ENCODE measurements at regions not wholly inside any gene's neighbourhood (a gene's known extent, or its start where the extent isn't known, plus 50 kb on each side); places are given as distances from the start of the nearest gene placed in this dataset.

- Histone ChIP-seq H3K4me1 (ENCODE audit: control insufficient read depth, insufficient read depth, low read length) (no peaks in the 10 kb centered on the region), H3K36me3 (ENCODE audit: control insufficient read depth in 2 of 2, insufficient read depth in 2 of 2, low read length in 2 of 2) (no peaks in the 10 kb centered on the region), H3K4me3 (ENCODE audit: low read length in 2 of 2) (no peak overlapping the region), H3K27ac (ENCODE audit: low read length) (no peak overlapping the region), H3K9me3 (ENCODE audit: control insufficient read depth in 2 of 2, low read length in 2 of 2) (peaks cover 0 to 3% of the 10 kb centered on the region in 2 donors), H3K9ac (ENCODE audit: low read length in 2 of 2) (no peak overlapping the region), H3K27me3 (ENCODE audit: control insufficient read depth in 1 of 2, insufficient read depth in 2 of 2, low read length in 2 of 2) (no peaks in the 10 kb centered on the region)
These were observed 238.2 kb downstream of the TSN start for GRCh38 chr2:121993682-121994081.

DNA sequence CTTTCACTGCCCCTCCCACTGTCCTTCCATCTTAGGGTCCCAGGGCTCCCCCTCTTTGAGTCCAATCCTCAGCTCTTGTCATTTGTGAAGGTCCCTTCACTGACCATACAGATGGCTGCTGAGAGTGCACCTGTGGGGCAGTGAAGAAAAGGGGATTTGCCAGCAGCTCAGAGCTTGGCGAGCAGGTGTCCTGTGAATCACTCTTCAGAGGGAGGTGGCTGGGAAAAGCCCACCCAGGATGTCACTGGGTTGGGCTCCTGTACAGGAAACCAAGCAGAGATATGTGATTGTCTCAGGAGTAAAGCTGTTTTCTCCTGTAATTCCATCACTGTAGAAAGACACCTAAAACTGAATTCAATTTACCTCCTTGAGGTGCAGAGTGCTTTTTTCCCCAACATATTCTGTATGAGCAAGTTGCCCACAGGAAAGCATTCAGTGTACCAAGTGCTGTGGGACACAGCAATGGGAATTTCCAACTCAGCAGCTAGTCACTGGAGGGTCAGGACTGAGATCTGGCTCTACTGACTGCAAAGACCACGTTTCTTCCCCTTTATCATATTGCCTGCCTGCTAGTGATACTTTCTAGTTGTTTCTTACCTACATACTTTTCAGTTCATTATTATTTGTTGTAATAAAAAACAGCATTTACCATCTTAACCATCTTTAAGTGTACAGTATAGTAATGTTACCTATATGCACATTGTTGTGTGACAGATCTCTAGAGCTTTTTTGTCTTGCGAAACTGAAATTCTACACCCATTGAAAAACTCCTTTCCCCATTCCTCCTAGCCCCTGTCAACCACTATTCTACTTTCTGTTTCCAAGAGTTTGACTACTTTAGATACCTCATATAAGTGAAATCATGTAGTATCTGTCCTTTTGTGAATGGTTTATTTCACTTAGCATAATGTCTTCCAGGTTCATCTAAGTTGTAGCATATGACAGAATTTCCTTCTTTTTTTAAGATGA lies 239.1 kb downstream of the TSN start:
- Histone ChIP-seq H3K4me3 (ENCODE audit: low read length in 2 of 2) (no peak overlapping the region), H3K27me3 (ENCODE audit: control insufficient read depth in 1 of 2, insufficient read depth in 2 of 2, low read length in 2 of 2) (no peaks in the 10 kb centered on the region), H3K9ac (ENCODE audit: low read length in 2 of 2) (no peak overlapping the region), H3K9me3 (ENCODE audit: control insufficient read depth in 2 of 2, low read length in 2 of 2) (no peaks in the 10 kb centered on the region), H3K27ac (ENCODE audit: low read length) (no peak overlapping the region), H3K4me1 (ENCODE audit: control insufficient read depth, insufficient read depth, low read length) (peaks cover 3% of the 10 kb centered on the region), H3K36me3 (ENCODE audit: control insufficient read depth in 2 of 2, insufficient read depth in 2 of 2, low read length in 2 of 2) (no peaks in the 10 kb centered on the region)

DNA sequence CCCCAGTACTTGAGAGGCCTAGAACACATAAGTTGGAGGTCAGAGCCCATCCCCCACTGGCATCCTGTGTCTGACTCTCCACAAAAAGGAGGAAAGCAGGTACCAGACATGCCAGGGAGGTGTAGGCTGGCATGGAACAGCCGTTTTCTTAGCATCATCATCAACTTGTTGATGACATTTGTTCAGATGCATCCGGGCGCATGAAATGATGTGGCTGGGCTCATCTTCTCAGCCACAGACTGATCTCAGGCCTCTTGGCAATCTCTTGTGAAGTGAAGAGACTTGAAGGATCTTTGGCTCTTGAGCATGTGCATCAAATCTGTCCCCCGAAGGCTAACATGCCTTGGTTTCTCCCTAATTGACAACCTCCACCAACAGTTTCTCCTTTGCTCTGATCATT lies 243.3 kb downstream of the TSN start:
- Histone ChIP-seq H3K4me3 (ENCODE audit: low read length in 2 of 2) (no peak overlapping the region), H3K4me1 (ENCODE audit: control insufficient read depth, insufficient read depth, low read length) (peaks cover 3% of the 10 kb centered on the region), H3K9me3 (ENCODE audit: control insufficient read depth in 2 of 2, low read length in 2 of 2) (no peaks in the 10 kb centered on the region), H3K36me3 (ENCODE audit: control insufficient read depth in 2 of 2, insufficient read depth in 2 of 2, low read length in 2 of 2) (no peaks in the 10 kb centered on the region), H3K9ac (ENCODE audit: low read length in 2 of 2) (no peak overlapping the region), H3K27ac (ENCODE audit: low read length) (no peak overlapping the region), H3K27me3 (ENCODE audit: control insufficient read depth in 1 of 2, insufficient read depth in 2 of 2, low read length in 2 of 2) (no peaks in the 10 kb centered on the region)

- Histone ChIP-seq H3K36me3 (ENCODE audit: control insufficient read depth in 2 of 2, insufficient read depth in 2 of 2, low read length in 2 of 2) (no peaks in the 10 kb centered on the region), H3K4me3 (ENCODE audit: low read length in 2 of 2) (no peak overlapping the region), H3K9me3 (ENCODE audit: control insufficient read depth in 2 of 2, low read length in 2 of 2) (no peaks in the 10 kb centered on the region), H3K4me1 (ENCODE audit: control insufficient read depth, insufficient read depth, low read length) (peaks cover 3% of the 10 kb centered on the region), H3K9ac (ENCODE audit: low read length in 2 of 2) (no peak overlapping the region), H3K27ac (ENCODE audit: low read length) (no peak overlapping the region), H3K27me3 (ENCODE audit: control insufficient read depth in 1 of 2, insufficient read depth in 2 of 2, low read length in 2 of 2) (no peaks in the 10 kb centered on the region)
These were observed 243.8 kb downstream of the TSN start for GRCh38 chr2:121999264-121999663.

GRCh38 chr2:122000556-122001340 lies 245.3 kb downstream of the TSN start:
- Histone ChIP-seq H3K27ac (ENCODE audit: low read length) (no peak overlapping the region), H3K4me1 (ENCODE audit: control insufficient read depth, insufficient read depth, low read length) (peaks cover 3% of the 10 kb centered on the region), H3K36me3 (ENCODE audit: control insufficient read depth in 2 of 2, insufficient read depth in 2 of 2, low read length in 2 of 2) (no peaks in the 10 kb centered on the region), H3K9ac (ENCODE audit: low read length in 2 of 2) (no peak overlapping the region), H3K4me3 (ENCODE audit: low read length in 2 of 2) (no peak overlapping the region), H3K27me3 (ENCODE audit: control insufficient read depth in 1 of 2, insufficient read depth in 2 of 2, low read length in 2 of 2) (no peaks in the 10 kb centered on the region), H3K9me3 (ENCODE audit: control insufficient read depth in 2 of 2, low read length in 2 of 2) (no peaks in the 10 kb centered on the region)

- no peak overlapping the region for H3K4me3 ChIP-seq (ENCODE audit: low read length in 2 of 2)
- no peaks in the 10 kb centered on the region for H3K9me3 ChIP-seq (ENCODE audit: control insufficient read depth in 2 of 2, low read length in 2 of 2)
- H3K9ac ChIP-seq (ENCODE audit: low read length in 2 of 2) = no peak overlapping the region
- H3K4me1 ChIP-seq (ENCODE audit: control insufficient read depth, insufficient read depth, low read length) = peaks cover 3% of the 10 kb centered on the region
- no peaks in the 10 kb centered on the region for H3K27me3 ChIP-seq (ENCODE audit: control insufficient read depth in 1 of 2, insufficient read depth in 2 of 2, low read length in 2 of 2)
- no peak overlapping the region for H3K27ac ChIP-seq (ENCODE audit: low read length)
- H3K36me3 ChIP-seq (ENCODE audit: control insufficient read depth in 2 of 2, insufficient read depth in 2 of 2, low read length in 2 of 2) = no peaks in the 10 kb centered on the region
These were observed 246.0 kb downstream of the TSN start for GRCh38 chr2:122001441-122001874.

DNA sequence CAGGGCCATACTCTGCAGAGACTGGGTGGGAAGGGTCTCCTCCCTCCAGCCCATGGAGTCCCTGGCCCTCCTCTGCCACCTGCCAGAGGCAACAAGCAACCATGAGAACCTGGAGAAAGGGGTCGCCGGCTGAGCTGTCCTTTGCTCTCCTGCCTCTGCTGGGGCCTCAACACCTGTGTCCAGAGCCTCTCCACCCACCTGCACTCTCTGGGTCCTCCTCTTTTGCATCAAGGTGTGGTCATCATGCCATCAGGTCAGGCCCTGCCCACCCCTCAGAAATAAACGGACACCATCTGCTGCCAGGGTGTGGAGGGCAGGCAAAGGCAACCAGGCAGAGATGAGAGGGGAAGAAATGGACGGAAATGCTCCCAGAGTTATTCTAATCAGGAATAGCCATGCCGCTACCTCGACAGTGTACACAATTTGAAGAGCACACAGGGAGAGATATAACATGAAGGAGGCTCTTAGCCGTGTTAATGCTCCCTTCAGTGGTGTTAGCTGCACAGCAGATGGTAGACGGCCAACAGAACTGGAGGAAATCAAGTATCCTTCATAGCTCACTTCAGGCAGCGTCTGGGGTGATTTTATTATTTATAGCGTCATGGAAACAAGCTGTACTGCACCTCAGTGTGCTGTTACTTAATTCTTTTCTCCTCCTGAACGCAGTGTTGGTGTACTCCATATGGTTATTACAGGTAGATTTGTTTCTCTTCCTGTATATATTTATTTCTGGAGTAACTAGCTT lies 247.9 kb downstream of the TSN start:
- H3K9ac ChIP-seq (ENCODE audit: low read length in 2 of 2) = no peak overlapping the region
- H3K4me1 ChIP-seq (ENCODE audit: control insufficient read depth, insufficient read depth, low read length) = peaks cover 3% of the 10 kb centered on the region
- H3K27ac ChIP-seq (ENCODE audit: low read length) = no peak overlapping the region
- H3K27me3 ChIP-seq (ENCODE audit: control insufficient read depth in 1 of 2, insufficient read depth in 2 of 2, low read length in 2 of 2) = no peaks in the 10 kb centered on the region
- H3K36me3 ChIP-seq (ENCODE audit: control insufficient read depth in 2 of 2, insufficient read depth in 2 of 2, low read length in 2 of 2) = no peaks in the 10 kb centered on the region
- H3K4me3 ChIP-seq (ENCODE audit: low read length in 2 of 2) = no peak overlapping the region
- H3K9me3 ChIP-seq (ENCODE audit: control insufficient read depth in 2 of 2, low read length in 2 of 2) = no peaks in the 10 kb centered on the region

GRCh38 chr2:122007126-122007525 lies 251.7 kb downstream of the TSN start:
- H3K27ac ChIP-seq (ENCODE audit: low read length) = no peak overlapping the region
- H3K9ac ChIP-seq (ENCODE audit: low read length in 2 of 2) = no peak overlapping the region
- H3K9me3 ChIP-seq (ENCODE audit: control insufficient read depth in 2 of 2, low read length in 2 of 2) = no peaks in the 10 kb centered on the region
- H3K36me3 ChIP-seq (ENCODE audit: control insufficient read depth in 2 of 2, insufficient read depth in 2 of 2, low read length in 2 of 2) = no peaks in the 10 kb centered on the region
- no peaks in the 10 kb centered on the region for H3K4me1 ChIP-seq (ENCODE audit: control insufficient read depth, insufficient read depth, low read length)
- no peaks in the 10 kb centered on the region for H3K27me3 ChIP-seq (ENCODE audit: control insufficient read depth in 1 of 2, insufficient read depth in 2 of 2, low read length in 2 of 2)
- no peak overlapping the region for H3K4me3 ChIP-seq (ENCODE audit: low read length in 2 of 2)

- Histone ChIP-seq H3K4me3 (ENCODE audit: low read length in 2 of 2) (no peak overlapping the region), H3K36me3 (ENCODE audit: control insufficient read depth in 2 of 2, insufficient read depth in 2 of 2, low read length in 2 of 2) (no peaks in the 10 kb centered on the region), H3K9ac (ENCODE audit: low read length in 2 of 2) (no peak overlapping the region), H3K27me3 (ENCODE audit: control insufficient read depth in 1 of 2, insufficient read depth in 2 of 2, low read length in 2 of 2) (no peaks in the 10 kb centered on the region), H3K4me1 (ENCODE audit: control insufficient read depth, insufficient read depth, low read length) (no peaks in the 10 kb centered on the region), H3K9me3 (ENCODE audit: control insufficient read depth in 2 of 2, low read length in 2 of 2) (no peaks in the 10 kb centered on the region), H3K27ac (ENCODE audit: low read length) (no peak overlapping the region)
These were observed 252.1 kb downstream of the TSN start for GRCh38 chr2:122007577-122007976.

DNA sequence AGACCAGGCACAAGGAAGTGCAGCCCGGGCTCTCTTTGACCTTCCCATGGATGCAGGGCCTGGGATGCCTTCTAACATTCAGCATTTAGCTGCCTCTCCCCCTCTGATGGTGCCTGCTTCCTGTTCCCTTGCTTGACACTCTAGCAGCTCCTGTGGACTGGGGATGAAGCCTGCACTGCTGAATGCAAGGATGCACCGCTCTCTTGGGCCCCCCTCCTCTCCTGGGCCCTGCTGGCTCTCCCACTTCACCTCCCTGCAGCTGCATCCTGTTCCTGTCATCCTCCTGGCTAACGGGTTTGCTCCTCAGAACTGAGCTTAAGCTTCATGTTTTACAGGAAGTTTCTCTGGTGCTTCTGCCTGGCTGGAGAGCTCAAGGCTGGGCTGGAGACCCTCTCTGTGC lies 254.1 kb downstream of the TSN start:
- H3K9me3 ChIP-seq (ENCODE audit: control insufficient read depth in 2 of 2, low read length in 2 of 2) = no peaks in the 10 kb centered on the region
- H3K27me3 ChIP-seq (ENCODE audit: control insufficient read depth in 1 of 2, insufficient read depth in 2 of 2, low read length in 2 of 2) = no peaks in the 10 kb centered on the region
- no peak overlapping the region for H3K27ac ChIP-seq (ENCODE audit: low read length)
- H3K4me3 ChIP-seq (ENCODE audit: low read length in 2 of 2) = no peak overlapping the region
- no peaks in the 10 kb centered on the region for H3K36me3 ChIP-seq (ENCODE audit: control insufficient read depth in 2 of 2, insufficient read depth in 2 of 2, low read length in 2 of 2)
- H3K4me1 ChIP-seq (ENCODE audit: control insufficient read depth, insufficient read depth, low read length) = no peaks in the 10 kb centered on the region
- H3K9ac ChIP-seq (ENCODE audit: low read length in 2 of 2) = no peak overlapping the region

All from stomach smooth muscle (tissue), 2 donors.